Fibroblast of upper back skin (primary cell): ENCODE measurements at regions not wholly inside any gene's neighbourhood (a gene's known extent, or its start where the extent isn't known, plus 50 kb on each side); places are given as distances from the start of the nearest gene placed in this dataset.

Experiments used
- DNase-seq: peaks from one replicate; pipeline ENCODE4 v3.0.0-alpha.2; 2013

DNA sequence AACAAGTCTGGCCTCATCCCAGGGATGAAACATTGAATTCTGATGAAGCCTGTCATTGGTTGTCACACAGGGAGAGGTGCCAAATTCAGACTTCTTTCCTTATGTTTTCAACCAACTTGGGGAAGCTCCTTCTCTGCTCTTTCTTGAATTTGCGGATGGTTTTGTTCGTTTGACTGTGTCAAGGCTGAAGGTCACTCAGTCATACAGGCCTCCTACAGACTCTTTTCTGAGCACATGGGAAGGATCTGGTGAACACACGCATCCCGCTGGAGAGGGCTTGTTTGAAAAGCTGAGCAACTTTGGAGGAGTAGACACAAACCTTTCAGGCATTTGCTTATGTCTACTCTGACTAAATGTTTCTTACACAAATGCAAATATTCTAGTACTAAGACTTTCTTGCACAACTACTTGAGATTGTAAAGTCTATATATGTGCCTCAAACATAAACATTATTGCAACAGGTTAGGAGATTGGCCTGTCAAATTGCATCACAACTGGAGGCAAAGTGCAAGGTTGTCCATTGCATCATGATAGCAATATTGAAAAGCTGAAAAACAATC is 151.5 kb upstream of the NR3C1 start:
- no peak for DNase-seq

DNA sequence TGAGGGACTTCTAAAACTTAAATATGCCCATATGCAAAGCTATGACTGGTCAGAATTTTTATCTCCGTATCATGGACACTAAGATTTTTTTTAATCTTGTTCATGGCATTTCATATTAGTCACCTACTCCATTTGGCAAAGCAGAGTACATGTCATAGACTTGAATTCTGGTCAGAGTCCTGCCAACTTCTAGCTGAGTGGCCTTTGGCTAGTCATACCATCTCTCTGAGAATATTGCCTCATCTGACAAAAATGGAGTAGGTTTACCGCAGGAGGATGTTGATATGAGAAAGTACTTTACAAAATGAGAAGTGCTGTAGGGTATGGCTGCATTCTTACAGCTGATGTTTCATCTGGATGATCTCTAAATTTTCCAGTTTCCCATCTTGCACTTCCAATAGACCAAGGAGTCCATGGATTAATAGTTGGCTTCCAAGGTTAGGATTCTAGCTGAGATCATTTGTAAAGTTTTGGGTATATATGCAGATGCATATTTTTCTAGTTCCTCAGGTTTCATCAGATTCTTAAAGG is 150.8 kb upstream of the NR3C1 start:
- peak; percentile 97 for DNase-seq

DNA sequence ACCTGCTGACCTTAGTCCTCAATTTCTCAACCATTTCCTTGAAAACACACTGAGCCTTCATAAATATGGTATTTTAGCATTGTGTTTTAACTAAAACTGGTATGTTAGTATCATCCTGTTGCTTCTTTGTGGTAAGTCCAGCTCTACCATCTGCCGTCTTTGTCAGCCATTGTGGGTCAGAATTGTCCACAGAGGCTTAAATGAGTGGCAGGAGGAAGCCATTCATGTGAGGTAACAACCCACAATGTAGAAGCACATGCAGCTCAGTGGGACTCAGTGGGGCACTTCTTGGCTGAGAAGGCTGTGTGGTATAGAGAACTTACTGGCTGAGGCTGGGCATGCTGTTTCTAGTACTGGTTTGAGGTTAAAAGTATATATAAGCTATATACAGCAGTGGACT is 149.2 kb upstream of the NR3C1 start:
- no peak for DNase-seq

- DNase-seq, result peak; percentile 79
Measured at GRCh38 chr5:143551820-143552251, 148.3 kb upstream of the NR3C1 start.

DNA sequence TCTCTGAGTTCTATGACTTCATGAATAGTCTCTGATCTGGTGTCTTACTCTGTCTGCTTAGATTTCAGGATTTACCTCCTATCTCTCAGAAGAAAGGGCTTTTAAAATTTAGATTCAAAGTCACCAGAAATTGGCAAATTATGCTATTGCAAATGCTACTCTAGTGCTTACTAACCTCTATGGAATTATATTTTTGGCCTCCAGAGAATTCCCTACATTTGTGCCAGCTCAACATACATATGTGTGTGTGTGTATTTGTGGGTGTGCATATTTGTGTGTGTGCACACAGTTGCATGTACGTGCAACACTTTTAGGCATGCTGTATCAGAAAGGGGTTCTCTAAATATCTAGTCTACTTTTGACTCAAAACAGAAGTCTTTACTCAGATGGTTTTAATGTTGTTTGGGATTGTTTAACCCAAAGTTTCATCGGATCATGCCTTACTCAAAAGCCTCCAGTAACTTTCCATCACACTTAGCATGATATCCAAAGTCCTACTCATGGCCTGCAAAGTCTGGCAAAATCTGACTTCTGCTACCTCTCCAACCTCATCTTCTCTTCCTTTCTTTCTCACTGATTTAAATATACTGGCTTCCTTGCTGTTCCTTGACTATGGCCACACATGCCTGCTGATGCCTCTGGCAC is 147.6 kb upstream of the NR3C1 start:
- DNase-seq, result peak; percentile 75

GRCh38 chr5:143547342-143547741 is 143.9 kb upstream of the NR3C1 start:
- DNase-seq, result no peak

GRCh38 chr5:143546394-143546793 is 142.9 kb upstream of the NR3C1 start:
- no peak for DNase-seq

DNA sequence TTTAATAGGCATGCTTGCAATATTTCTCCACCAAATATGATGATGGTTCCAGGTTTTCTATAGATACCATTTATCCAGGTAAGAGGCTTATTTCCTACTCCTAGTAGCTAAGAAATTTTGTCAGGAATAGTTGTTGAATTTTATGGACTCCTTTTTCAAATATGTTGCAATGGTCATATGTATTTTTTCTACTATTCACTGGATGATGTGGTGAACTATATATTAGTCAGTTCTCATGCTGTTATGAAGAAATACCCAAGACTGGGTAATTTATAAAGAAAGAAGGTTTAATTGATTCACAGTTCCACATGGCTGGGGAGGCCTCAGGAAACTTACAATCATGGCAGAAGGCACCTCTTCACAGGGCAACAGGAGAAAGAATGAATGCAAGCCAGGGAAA is 141.1 kb upstream of the NR3C1 start:
- DNase-seq, result no peak

DNA sequence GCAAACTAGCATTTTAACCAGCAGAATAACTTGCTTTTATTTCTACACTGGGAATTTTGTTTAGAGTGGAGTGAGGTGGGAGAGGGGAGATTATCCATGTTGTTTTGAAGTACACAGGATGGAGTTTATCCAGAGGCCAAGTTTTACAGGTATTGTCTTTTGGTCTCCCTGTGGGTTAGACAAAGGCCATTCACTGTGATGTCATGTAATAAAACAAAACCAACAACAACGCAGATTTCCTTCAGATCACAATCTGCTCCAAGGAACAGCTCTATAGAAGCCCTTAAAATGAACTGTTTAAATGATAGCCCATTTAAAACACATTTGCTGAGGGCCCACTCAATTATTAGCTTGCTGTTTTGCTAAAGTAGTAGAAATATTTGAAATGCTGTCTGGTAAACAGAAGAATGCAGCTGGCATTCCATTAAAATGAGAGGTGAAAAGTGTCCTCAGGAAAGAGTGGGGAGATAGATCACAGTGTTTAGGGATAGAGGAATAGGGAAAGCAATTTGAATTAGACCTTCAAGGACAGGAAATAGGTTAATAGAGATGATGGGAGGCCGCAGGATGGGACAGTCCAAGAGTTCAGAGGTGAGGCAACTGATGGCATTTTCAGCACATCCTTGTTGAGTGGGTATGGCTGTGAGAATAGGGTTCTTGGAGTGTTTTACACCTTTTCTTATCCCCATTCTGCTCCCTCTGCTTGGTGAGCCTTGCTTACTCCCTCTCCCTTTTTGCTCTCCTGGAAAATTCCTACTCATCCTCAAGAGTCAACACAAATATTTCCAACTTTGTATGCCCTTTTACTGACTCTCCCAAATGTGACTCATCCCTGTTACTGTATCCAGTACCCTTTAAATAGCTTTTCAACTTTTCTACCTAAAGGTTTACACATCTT is 140.1 kb upstream of the NR3C1 start:
- DNase-seq, result peak; percentile 72

- DNase-seq, result no peak
Measured at GRCh38 chr5:143542798-143543144, 139.3 kb upstream of the NR3C1 start.

- DNase-seq, result no peak
Measured at GRCh38 chr5:143541943-143542797, 138.7 kb upstream of the NR3C1 start.

GRCh38 chr5:143539742-143540141 is 136.3 kb upstream of the NR3C1 start:
- no peak for DNase-seq

- DNase-seq, result no peak
Measured at GRCh38 chr5:143537056-143537455, 133.6 kb upstream of the NR3C1 start.

GRCh38 chr5:143536364-143536763 is 132.9 kb upstream of the NR3C1 start:
- DNase-seq, result peak; percentile 100

DNA sequence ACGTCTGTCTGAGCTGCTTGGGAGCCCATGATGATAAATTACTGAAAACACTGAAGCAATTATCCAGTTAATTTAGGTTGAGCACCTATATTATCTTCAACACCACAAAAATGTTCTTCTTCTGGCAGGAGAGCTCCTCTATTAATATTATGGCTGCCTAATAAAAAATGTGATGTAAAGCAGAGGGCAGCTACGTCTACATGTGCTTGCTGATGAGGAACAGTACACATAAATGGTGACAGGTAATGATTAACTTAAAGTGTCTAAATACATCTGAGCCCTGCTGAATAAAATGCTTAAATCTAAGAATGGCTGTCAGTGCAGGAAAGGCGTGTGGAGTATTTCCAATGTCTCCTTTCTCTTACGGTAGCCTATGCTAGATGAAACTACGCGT is 131.3 kb upstream of the NR3C1 start:
- DNase-seq, result no peak

DNA sequence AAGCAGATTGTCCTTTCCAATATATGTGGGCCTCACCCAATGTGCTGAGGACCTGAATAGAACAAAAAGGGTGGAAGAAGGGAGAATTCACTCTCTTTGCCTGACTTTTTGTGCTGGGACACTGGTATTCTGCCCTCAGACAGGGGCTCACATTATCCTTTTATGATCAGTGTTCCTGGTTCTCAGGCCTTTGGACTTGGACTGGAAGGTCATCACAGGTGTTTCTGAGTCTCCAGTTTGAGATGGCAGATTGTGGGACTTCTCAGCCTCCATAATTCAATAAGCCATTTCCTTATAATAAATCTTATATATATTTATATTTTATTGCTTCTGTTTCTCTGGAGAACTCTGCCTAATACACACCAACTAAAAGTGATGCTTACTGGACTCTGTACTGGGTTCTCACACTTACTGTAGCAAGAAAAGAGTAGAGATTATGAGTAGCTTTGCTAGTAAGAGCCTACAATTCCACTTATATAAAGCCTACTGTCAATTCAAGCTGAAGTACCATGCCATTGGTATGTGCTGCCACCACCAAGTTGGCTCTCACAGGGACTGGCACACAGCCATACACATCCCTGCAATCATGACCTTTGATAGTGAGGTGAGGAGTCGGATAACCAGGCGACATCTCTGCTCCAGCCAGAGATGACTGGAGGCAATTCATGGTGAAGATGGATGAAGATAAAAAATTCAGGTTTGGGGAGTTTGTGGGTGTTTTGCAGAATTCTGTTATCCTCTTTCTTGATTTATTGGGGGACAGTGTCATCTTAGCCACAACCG is 130.7 kb upstream of the NR3C1 start:
- DNase-seq, result no peak

DNA sequence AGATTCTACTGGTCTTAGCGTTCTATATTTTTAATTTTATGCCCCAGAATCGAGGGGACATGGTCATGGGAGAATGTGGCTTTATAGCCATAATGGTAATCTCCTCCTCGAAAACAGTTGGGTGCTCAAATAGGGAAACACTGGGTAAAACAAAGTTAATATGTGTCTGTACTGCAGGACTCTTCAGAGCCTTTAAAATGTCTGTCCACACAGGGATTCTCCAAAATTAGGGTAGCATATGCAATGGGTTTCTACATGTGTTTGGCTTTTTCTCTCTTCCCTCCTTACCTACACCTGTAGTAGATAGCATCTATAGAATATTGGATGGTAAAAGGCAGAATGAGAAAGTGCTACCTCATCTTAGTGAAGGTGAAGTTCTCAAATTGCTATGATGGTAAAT is 130.0 kb upstream of the NR3C1 start:
- no peak for DNase-seq

GRCh38 chr5:143527808-143528207 is 124.3 kb upstream of the NR3C1 start:
- peak; percentile 57 for DNase-seq

- DNase-seq, result no peak
Measured at GRCh38 chr5:143525176-143525575, 121.7 kb upstream of the NR3C1 start.

DNA sequence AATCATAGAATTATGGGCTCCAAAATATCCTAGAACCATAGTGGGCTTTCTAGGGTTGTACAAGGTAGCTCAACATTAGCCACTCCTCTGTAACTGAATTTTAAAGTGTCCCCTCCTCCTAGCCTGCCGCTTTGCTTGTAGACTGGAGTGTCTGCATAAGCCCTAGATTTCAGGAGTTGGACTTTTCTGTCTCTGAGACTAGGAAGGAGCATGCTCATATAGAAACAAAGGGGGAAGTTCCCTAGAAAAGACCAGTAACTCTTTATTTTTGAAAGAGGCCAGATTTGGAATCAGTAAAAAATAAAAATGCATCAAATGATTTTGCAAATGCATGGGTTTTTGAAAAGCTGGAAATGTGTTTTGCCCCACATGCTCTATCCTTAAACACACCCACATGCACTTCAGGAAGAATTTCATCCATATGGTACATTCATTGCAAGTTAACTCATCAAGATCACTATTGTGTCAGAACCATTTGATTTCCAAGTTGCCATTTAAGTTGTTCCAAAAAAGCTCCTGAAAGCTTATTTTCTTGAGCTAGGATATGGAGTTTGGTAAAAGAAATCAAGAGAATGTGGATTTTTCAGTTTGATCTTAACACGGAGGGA is 121.0 kb upstream of the NR3C1 start:
- peak; percentile 44 for DNase-seq

GRCh38 chr5:143521846-143522400 is 118.4 kb upstream of the NR3C1 start:
- DNase-seq, result no peak
